Lower leg skin (tissue), 3 donors: ENCODE measurements at regions not wholly inside any gene's neighbourhood (a gene's known extent, or its start where the extent isn't known, plus 50 kb on each side); places are given as distances from the start of the nearest gene placed in this dataset.

ENCODE experiments used
- CTCF ChIP-seq, 3 donors: fragments of 450-650 bp; IDR thresholded peaks; one replicate each; pipeline ENCODE4 v1.5.1; 2016; ENCODE audit warnings: antibody characterized with exemption in 3 of 3, mild to moderate bottlenecking in 3 of 3, moderate library complexity in 2 of 3
- POLR2A ChIP-seq, 2 donors: fragments of 450-650 bp; IDR thresholded peaks; one replicate each; pipeline ENCODE4 v1.6.1; 2016 to 2017; ENCODE audit warnings: antibody characterized with exemption in 2 of 2, mild to moderate bottlenecking in 1 of 2, moderate library complexity in 1 of 2

- TF ChIP-seq POLR2A (IDR thresholded peaks at IDR 0.05) (no peak), CTCF (IDR thresholded peaks at IDR 0.05) (no peak)
Measured at GRCh38 chr5:50343715-50344114, 97.4 kb downstream of the EMB start.
